Right lobe of liver (tissue), 6 donors: ENCODE measurements at regions not wholly inside any gene's neighbourhood (a gene's known extent, or its start where the extent isn't known, plus 50 kb on each side); places are given as distances from the start of the nearest gene placed in this dataset.

Experiments used
- ATAC-seq, 4 donors: fragments of 200-7000 bp; cut with Tn5 transposase; one replicate each; pipeline ENCODE4 v1.9.1; 2020; ENCODE audit warnings: mild to moderate bottlenecking in 4 of 4, moderate library complexity in 4 of 4
- DNase-seq, 3 donors: peaks; one replicate each; pipeline ENCODE4 v3.0.0-alpha.2; 2020
- H3K27ac ChIP-seq, 3 donors: fragments of 200-600 bp; one replicate each; pipeline ENCODE4 v1.8.0; 2022
- H3K27me3 ChIP-seq, 2 donors: fragments of 200-600 bp; one replicate each; pipeline ENCODE4 v1.8.0; 2022
- H3K36me3 ChIP-seq, 4 donors: fragments of 200-600 bp; sonication (generic) in 1 of 4; one replicate each; pipeline versions ENCODE4 v1.5.1 to v1.8.0; 2017 to 2022; ENCODE audit warnings: control low read depth in 1 of 4
- H3K4me1 ChIP-seq, 4 donors: fragments of 200-600 bp; sonication (generic) in 1 of 4; one replicate each; pipeline versions ENCODE4 v1.5.1 to v1.8.0; 2017 to 2022; ENCODE audit warnings: control low read depth in 1 of 4
- H3K4me3 ChIP-seq, 3 donors: fragments of 200-600 bp; one replicate each; pipeline ENCODE4 v1.8.0; 2022
- H3K9me3 ChIP-seq, 4 donors: fragments of 200-600 bp; sonication (generic) in 1 of 4; one replicate each; pipeline versions ENCODE4 v1.5.1 to v1.8.0; 2017 to 2022; ENCODE audit warnings: control low read depth in 1 of 4
- CTCF ChIP-seq, 4 donors: fragments of 200-600 bp in 3 of 4; fragments of 450-650 bp in 1 of 4; IDR thresholded peaks; one replicate each; pipeline versions ENCODE4 v1.5.1 to v1.8.0; 2016 to 2022; ENCODE audit warnings: antibody characterized with exemption in 4 of 4, mild to moderate bottlenecking in 2 of 4
- POLR2A ChIP-seq: fragments of 450-650 bp; IDR thresholded peaks from one replicate; pipeline ENCODE4 v1.6.1; 2017; ENCODE audit warnings: antibody characterized with exemption, mild to moderate bottlenecking
- WGBS: methylation state at CpG from one replicate; pipeline ENCODE4 v1.1.6; 2018; ENCODE audit warnings: low coverage, low lambda C conversion rate; ENCODE audit not compliant: insufficient coverage; ENCODE audit errors: missing lambda C conversion rate; 5-methylcytosine and 5-hydroxymethylcytosine counted together
- intact Hi-C, 2 donors: fragments of 100-400 bp; cut with DNase I; formaldehyde crosslinking; loops; one replicate each; pipeline versions ENCODE4 v1.11.2 to v1.14.1; 2022
- donor health status: DM: no; HTN: yes; CAD: no.
- donor health status: DM: no; HTN: no; CAD: no.
- donor health status: DM: no; HTN: no; CAD: no.
- donor health status: DM: no; HTN: yes; CAD: no.
- donor health status: DM: no; HTN: yes; CAD: no.

GRCh38 chr20:41783423-41784208 lies 165.4 kb upstream of the CHD6 start:
- TF ChIP-seq POLR2A (no peak), CTCF (IDR thresholded peaks at IDR 0.05) (no peak)
- 45% methylated on average over 7 of the region's 7 CpGs for WGBS
- H3K36me3 ChIP-seq = no peaks in the 10 kb centered on the region
- no peak overlapping the region for H3K27ac ChIP-seq
- H3K27me3 ChIP-seq = no peaks in the 10 kb centered on the region
- DNase-seq (no peak), ATAC-seq (peak in 1 of 4 donors; percentile 92)
- H3K4me3 ChIP-seq = no peak overlapping the region
- H3K4me1 ChIP-seq = no peaks in the 10 kb centered on the region
- no peaks in the 10 kb centered on the region for H3K9me3 ChIP-seq
- intact Hi-C loops = no loop called here

DNA sequence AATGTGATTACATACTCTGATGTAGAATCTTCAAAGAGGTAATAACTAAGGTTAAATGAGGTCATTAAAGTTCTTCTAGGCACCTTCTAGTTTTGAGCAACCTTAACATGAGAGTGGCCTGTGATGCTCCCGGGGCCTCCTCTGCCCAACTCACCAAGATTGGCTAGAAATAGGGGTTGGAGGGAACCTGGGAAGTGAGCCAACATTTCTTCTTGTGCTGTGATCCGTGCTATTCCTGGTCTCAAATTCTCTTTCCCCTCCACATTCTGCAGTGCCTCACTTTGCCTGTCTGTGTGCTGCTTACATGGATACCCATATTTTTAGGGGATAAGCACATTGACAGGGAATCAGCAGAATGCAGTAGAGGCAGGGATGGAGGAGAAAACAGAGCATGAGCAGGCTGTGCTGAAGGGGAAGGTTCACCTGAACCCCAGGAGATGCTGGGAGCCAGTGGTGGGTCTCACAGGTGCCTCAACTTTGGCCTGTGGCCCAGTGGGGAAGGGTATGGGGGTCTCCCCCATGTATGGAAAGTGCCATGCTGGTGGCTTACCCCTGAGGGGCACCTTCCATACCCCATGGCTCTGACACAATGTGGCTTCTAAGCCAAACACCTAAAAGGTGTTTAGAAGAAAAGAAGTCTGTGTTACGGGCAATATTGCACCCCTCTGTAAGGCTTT lies 164.7 kb upstream of the CHD6 start:
- Histone ChIP-seq H3K4me3 (no peak overlapping the region), H3K27me3 (no peaks in the 10 kb centered on the region), H3K4me1 (no peaks in the 10 kb centered on the region), H3K36me3 (no peaks in the 10 kb centered on the region), H3K9me3 (no peaks in the 10 kb centered on the region), H3K27ac (no peak overlapping the region)
- ATAC-seq (no peak), DNase-seq (no peak)
- TF ChIP-seq POLR2A (no peak), CTCF (IDR thresholded peaks at IDR 0.05) (no peak)
- 72% methylated on average over 3 of the region's 3 CpGs for WGBS
- intact Hi-C loops = no loop called here

GRCh38 chr20:41782255-41782654 lies 164.1 kb upstream of the CHD6 start:
- no peak for DNase-seq
- H3K27me3 ChIP-seq = no peaks in the 10 kb centered on the region
- 80% methylated on average over 1 of the region's 3 CpGs for WGBS
- no peaks in the 10 kb centered on the region for H3K4me1 ChIP-seq
- intact Hi-C loops = no loop called here
- no peak overlapping the region for H3K4me3 ChIP-seq
- no peaks in the 10 kb centered on the region for H3K9me3 ChIP-seq
- no peaks in the 10 kb centered on the region for H3K36me3 ChIP-seq
- ATAC-seq = no peak
- TF ChIP-seq POLR2A (no peak), CTCF (IDR thresholded peaks at IDR 0.05) (no peak)
- no peak overlapping the region for H3K27ac ChIP-seq

DNA sequence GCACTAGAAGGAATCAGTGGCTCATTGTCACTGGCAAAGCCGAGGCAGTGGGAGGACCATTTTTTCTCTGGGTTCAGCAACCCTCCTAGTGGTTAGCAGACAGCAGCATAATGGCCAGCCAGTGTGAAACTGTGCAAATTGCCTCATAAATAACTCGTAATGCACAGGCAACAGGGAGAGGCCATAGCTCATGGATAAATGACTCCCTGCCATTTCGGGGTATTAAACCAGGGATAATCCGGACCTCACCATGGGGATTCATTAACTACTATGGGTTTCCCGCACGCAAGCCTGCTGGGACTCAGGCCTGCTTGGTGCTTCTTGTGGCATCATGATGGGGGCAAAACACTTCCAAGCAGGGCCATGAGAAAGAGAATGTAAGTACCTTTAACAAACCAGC lies 158.2 kb upstream of the CHD6 start:
- DNase-seq = no peak
- no peaks in the 10 kb centered on the region for H3K4me1 ChIP-seq
- H3K4me3 ChIP-seq = no peak overlapping the region
- no peaks in the 10 kb centered on the region for H3K9me3 ChIP-seq
- ATAC-seq = no peak
- no peak overlapping the region for H3K27ac ChIP-seq
- no peak for TF ChIP-seq POLR2A
- intact Hi-C loops = no loop called here
- WGBS = 58% methylated on average over 6 of the region's 6 CpGs
- no peaks in the 10 kb centered on the region for H3K36me3 ChIP-seq
- no peaks in the 10 kb centered on the region for H3K27me3 ChIP-seq

DNA sequence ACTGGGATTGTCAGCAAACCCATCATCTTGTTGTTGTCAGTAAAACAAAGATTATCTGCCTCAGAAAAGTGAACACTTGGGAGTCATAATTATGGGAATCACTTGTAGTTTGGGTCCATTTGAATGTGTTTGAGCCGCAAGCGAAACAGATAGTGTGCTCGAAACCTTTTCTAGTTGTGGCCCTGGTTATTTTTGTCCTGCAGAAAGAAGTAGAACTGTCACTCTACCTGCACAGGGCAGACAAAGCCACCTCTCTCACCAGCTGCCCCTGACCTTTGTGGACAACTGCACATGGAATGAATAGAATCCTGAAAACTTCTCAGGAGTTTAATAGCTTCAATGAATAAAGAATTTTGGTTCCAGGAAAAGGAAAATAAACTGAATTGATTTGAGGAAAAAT lies 156.1 kb upstream of the CHD6 start:
- Histone ChIP-seq H3K9me3 (no peaks in the 10 kb centered on the region), H3K27me3 (no peaks in the 10 kb centered on the region), H3K36me3 (no peaks in the 10 kb centered on the region), H3K27ac (no peak overlapping the region), H3K4me1 (peaks cover 0 to 6% (median 0%) of the 10 kb centered on the region in 4 donors), H3K4me3 (no peak overlapping the region)
- no peak for DNase-seq
- TF ChIP-seq POLR2A (no peak), CTCF (IDR thresholded peaks at IDR 0.05) (no peak)
- intact Hi-C loops = no loop called here
- ATAC-seq = no peak
- WGBS = 63% methylated on average over 3 of the region's 3 CpGs
